ENCODE measurements at regions not wholly inside any gene's neighbourhood (a gene's known extent, or its start where the extent isn't known, plus 50 kb on each side); places are given as distances from the start of the nearest gene placed in this dataset.

- TF ChIP-seq CTCF (IDR thresholded peaks at IDR 0.05; ENCODE audit: insufficient read depth, low read length, poor library complexity, severe bottlenecking): no peak
- TF ChIP-seq EZH2phosphoT487 (conservative IDR thresholded peaks at IDR 0.05; ENCODE audit: low read length): no peak
Measured at GRCh38 chr15:57806003-57806402, 99.5 kb downstream of the POLR2M start.
